HG03575 (cell line): ENCODE measurements at regions not wholly inside any gene's neighbourhood (a gene's known extent, or its start where the extent isn't known, plus 50 kb on each side); places are given as distances from the start of the nearest gene placed in this dataset.

Source experiments
- ATAC-seq: cut with Tn5 transposase; IDR thresholded peaks from one replicate; pipeline ENCODE4 v1.9.1; 2021; ENCODE audit not compliant: unreplicated experiment, insufficient number of reproducible peaks, low FRiP score; ENCODE audit errors: extremely low read depth

DNA sequence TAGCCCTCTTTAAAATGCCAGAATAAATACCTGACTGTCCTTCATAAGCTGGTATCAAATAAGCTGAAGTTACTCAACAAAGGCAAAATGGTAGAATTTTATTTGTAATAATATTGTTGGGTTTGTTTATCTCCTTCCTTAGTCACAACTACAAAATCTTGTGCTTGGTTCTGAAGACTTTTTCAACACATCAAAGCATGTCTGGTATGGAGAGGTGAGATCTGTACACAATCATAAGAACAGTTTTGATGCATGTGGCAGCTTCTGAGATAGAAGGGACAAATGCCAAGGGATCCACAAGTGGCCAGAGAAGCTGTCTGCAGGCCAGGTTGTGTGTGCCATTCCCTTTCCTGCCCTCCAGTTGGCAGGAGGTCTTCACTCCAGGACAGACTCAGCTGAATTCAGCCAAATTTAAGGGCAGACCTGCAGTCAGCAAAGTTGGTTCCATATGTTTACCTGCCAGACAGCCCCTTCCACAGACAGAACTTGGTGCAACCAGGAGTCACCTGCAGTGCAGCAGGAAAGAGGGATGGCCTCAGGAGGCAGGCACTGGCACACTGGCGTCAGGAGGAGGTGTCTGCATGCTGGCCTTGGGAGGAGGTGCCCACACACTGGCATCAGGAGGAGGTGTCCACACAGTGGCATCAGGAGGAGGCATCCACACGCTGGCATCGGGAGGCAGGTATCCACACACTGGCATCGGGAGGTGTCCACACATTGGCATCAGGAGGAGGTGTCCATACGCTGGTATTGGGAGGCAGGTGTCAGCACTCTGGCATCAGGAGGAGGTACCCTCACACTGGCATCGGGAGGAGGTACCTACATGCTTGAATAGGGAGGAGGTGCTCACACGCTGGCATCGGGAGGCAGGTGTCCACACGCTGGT, 93.1 kb upstream of the IKZF1 start:
- ATAC-seq, result no peak

- ATAC-seq, result no peak
Observed at GRCh38 chr7:50210706-50211115, 93.8 kb upstream of the IKZF1 start.

DNA sequence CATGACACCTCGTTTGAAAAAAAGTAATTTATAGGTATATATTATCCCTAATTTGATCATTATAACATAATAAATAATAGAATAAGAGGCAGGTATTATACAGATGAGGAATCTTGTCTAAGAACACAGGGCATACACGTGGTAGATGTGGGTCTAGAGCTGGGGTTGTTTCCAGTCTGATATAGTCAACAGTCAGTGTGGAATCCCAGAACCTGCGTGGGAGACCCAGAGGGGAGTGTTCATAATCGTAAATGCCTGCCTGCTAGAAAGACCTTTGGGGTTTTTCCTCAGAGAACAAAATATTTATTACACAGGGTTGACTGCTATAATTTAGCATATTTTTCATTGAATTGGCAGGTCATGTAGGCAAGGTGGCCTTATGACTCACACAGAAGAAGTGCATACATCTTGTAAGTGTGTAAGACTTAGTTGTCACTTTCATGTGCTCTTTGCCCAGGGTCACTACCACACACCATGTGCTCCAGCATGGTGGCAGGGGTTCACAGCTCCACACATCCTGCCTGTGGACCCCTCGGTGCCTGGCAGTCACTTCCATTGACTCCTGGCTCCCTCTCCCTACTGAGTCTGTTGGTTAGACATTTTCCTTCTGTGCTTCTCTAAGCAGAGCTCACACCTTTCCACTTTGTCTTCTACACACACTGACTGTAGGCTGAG, 94.9 kb upstream of the IKZF1 start:
- no peak for ATAC-seq

DNA sequence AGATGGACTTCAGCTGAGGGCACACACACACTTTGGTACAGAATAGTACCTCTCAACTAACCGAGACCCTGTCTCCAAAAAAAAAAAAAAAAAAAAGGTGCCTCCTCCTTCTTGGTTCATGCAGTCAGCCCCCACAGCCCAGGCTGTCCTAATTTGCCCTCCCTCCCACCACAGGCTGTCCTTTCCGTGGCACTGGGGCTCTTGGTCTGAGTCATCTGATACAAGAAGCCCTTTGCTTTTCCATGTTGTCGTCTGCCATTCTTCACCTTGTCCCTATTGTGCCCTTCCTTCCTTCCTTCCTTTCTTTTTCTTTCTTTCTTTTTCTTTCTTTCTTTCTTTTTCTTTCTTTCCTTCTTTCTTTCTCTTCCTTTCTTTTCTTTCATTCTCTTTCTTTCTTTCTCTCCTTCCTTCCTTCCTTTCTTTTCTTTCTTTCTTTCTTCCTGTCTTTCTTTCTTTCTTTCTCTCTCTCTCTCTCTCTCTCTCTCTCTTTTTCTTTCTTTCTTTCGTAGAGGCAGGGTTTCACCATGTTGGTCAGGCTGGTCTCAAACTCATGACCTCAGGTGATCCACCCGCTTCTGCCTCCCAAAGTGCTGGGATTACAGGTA, 96.0 kb upstream of the IKZF1 start:
- no peak for ATAC-seq

DNA sequence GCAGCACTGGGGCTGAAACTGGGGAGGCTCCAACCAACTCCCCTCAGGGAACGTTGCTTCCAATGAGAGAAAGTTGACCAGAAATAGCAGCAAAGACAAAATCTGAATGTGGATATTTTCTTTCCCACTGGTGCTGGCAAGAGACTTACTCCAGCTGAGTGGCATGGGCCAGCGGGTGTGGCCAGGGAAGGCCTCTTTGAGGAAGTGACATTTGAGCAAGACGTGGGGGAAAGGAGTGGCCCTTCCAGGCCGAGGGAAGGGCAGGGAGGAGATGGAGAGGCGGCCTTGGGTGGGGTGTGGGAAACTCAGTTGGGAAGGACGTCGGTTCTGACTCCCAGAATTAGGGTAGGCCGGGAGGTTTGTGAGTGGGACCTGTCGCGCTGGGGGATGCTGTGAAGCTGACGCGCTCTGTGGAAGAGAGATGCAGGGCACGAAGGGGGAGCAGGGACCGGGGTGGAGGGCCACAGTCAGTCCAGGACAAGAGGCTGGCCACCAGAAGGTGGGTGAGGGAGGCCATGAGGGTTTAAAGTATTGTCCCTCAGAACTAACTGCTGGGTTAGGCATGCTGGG, 96.7 kb upstream of the IKZF1 start:
- ATAC-seq, result no peak

DNA sequence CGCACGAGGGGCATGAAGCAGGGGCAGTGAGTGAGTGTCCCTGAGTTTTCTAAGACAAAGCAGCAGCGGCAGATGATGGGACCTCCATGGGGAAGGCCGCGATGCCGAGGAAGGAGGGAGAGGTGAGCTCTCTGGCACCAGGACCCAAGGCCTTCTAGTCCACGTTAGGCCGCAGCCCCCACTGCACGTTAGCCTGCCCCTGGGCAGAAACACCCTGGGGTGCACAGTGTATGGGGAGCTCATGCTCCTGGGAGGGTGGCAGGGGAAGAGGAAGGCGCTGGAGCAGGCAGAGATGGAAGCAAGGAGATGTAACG, 97.3 kb upstream of the IKZF1 start:
- ATAC-seq, result no peak

GRCh38 chr7:50206453-50207250, 97.9 kb upstream of the IKZF1 start:
- ATAC-seq, result no peak

GRCh38 chr7:50205011-50205410, 99.5 kb upstream of the IKZF1 start:
- ATAC-seq, result no peak

GRCh38 chr7:50204581-50204980, 99.9 kb upstream of the IKZF1 start:
- no peak for ATAC-seq

- no peak for ATAC-seq
Observed at GRCh38 chr7:50203521-50203920, 101.0 kb upstream of the IKZF1 start.

DNA sequence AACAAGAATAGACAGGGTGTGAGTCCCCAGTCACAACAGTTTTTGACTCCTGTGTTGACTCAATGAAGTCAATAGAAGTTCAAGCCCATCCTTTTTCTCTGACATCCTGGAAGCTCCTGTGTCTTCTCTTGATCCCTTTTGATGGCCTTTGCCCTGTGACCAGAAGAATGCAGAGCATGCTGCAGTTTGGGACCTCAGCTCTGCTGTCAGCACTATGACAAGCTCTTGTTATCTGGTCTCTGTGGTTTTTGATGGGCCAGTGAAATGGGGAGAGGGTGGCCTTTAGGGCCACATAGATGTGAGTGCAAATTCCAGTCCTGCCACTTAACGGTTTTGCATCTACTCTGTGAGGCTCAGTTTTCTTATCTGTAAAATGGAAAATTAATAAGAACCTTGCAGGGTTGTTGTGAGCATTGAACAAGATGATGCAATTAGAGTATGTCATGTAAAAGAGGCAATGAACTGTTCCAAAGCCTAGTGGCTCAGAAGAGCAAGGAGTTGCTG, 102.4 kb upstream of the IKZF1 start:
- no peak for ATAC-seq

- no peak for ATAC-seq
Observed at GRCh38 chr7:50199824-50200223, 104.7 kb upstream of the IKZF1 start.

GRCh38 chr7:50197549-50197948, 104.5 kb upstream of the ZPBP start:
- ATAC-seq, result no peak

DNA sequence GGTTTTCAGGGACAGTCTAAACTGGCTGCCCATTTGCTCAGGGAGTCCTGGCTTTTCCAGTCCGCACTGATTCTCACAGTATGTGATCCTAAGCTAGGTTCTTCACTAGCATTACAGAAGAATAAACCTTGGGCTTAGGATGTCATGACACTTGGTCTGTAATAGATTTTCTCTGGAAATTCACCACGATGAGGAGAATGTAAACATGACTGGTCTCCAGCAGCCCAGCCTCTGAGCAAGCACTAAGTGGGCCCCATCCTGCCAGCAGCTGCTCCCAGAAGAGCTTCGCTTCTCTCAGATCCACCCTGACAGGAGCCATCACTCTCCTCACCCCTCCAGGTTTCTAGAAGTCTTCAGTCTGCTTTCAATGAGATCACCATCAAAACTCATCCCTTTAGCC, 103.7 kb upstream of the ZPBP start:
- no peak for ATAC-seq

GRCh38 chr7:50190776-50191175, 97.7 kb upstream of the ZPBP start:
- no peak for ATAC-seq

GRCh38 chr7:50189371-50189770, 96.3 kb upstream of the ZPBP start:
- no peak for ATAC-seq

DNA sequence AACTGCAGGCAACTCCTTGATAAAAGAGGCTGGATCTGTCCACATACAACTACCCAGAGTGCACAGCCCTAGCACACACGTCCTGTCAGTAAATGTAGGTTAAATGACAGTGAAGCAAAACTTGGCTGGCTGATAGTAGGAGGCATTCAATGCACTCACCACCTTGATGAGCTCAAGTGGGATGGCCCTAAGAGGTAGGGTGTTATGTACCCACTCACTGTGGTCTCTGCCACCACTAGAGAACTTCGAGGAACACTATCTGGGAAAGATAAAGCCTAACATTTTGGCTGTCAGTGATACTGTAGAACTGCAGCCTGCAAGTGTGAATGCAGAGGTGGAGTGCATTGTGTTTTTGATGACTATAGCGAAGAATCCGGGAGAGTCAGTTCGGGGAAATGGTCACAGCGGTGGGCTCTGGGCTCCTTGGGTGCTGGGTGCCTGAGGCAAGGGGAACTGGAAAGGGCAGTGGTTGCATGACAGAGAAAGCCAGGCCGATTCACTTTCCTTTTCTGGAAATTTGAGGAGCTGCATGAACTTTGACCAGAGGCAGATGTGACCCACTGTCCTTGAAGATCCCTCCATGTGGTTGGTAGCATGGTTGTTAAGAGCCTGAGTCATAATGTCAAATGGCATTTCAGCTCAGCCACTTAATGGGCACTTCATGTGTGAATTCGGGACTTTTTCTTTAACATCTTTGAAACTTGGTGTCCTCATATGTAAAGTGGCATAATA, 93.1 kb upstream of the ZPBP start:
- no peak for ATAC-seq

GRCh38 chr7:50185208-50185607, 92.2 kb upstream of the ZPBP start:
- no peak for ATAC-seq
